Fibroblast of skin of scalp (primary cell): ENCODE measurements at regions not wholly inside any gene's neighbourhood (a gene's known extent, or its start where the extent isn't known, plus 50 kb on each side); places are given as distances from the start of the nearest gene placed in this dataset.

Source experiments
- DNase-seq: peaks from one replicate; pipeline ENCODE4 v3.0.0-alpha.2; 2013

GRCh38 chr13:89856512-89856911 is 1491.0 kb upstream of the MIR17HG start:
- DNase-seq, result no peak

GRCh38 chr13:89857502-89857901 is 1490.0 kb upstream of the MIR17HG start:
- DNase-seq, result no peak

- no peak for DNase-seq
Observed at GRCh38 chr13:89862011-89862690, 1485.3 kb upstream of the MIR17HG start.

- no peak for DNase-seq
Observed at GRCh38 chr13:89862691-89863036, 1484.8 kb upstream of the MIR17HG start.

- no peak for DNase-seq
Observed at GRCh38 chr13:89865164-89866064, 1482.1 kb upstream of the MIR17HG start.

GRCh38 chr13:89869312-89869711 is 1478.2 kb upstream of the MIR17HG start:
- DNase-seq, result no peak

GRCh38 chr13:89878904-89879303 is 1468.6 kb upstream of the MIR17HG start:
- DNase-seq, result no peak

- DNase-seq, result no peak
Observed at GRCh38 chr13:89880201-89880600, 1467.3 kb upstream of the MIR17HG start.

GRCh38 chr13:89883893-89884448 is 1463.5 kb upstream of the MIR17HG start:
- DNase-seq, result no peak

- DNase-seq, result no peak
Observed at GRCh38 chr13:89890806-89891205, 1456.7 kb upstream of the MIR17HG start.

GRCh38 chr13:89891416-89891815 is 1456.1 kb upstream of the MIR17HG start:
- DNase-seq, result no peak

GRCh38 chr13:89897681-89898080 is 1449.8 kb upstream of the MIR17HG start:
- no peak for DNase-seq

GRCh38 chr13:89899302-89900103 is 1448.0 kb upstream of the MIR17HG start:
- no peak for DNase-seq

- DNase-seq, result no peak
Observed at GRCh38 chr13:89900104-89900765, 1447.3 kb upstream of the MIR17HG start.

GRCh38 chr13:89902223-89902622 is 1445.3 kb upstream of the MIR17HG start:
- DNase-seq, result no peak

GRCh38 chr13:89903115-89903514 is 1444.4 kb upstream of the MIR17HG start:
- no peak for DNase-seq

- DNase-seq, result no peak
Observed at GRCh38 chr13:89910166-89910565, 1437.3 kb upstream of the MIR17HG start.

- no peak for DNase-seq
Observed at GRCh38 chr13:89916551-89916950, 1430.9 kb upstream of the MIR17HG start.

- DNase-seq, result no peak
Observed at GRCh38 chr13:89920461-89920860, 1427.0 kb upstream of the MIR17HG start.

- no peak for DNase-seq
Observed at GRCh38 chr13:89923052-89923451, 1424.4 kb upstream of the MIR17HG start.

- DNase-seq, result peak; percentile 4
Observed at GRCh38 chr13:89923736-89924135, 1423.8 kb upstream of the MIR17HG start.

GRCh38 chr13:89925107-89925506 is 1422.4 kb upstream of the MIR17HG start:
- peak; percentile 7 for DNase-seq
